HG03196 (cell line): ENCODE measurements at regions not wholly inside any gene's neighbourhood (a gene's known extent, or its start where the extent isn't known, plus 50 kb on each side); places are given as distances from the start of the nearest gene placed in this dataset.
"Not testable (repeated sequence)": the region's sequence is repeated elsewhere in the genome, so short reads cannot be mapped to it uniquely, and the experiment has no call there.

Experiments used
- ATAC-seq: cut with Tn5 transposase; IDR thresholded peaks from one replicate; pipeline ENCODE4 v1.9.1; 2021; ENCODE audit not compliant: unreplicated experiment

GRCh38 chr1:58072450-58072849 is 474.1 kb downstream of the OMA1 start:
- no peak for ATAC-seq

GRCh38 chr1:58067082-58067481 is 479.4 kb downstream of the OMA1 start:
- no peak for ATAC-seq

GRCh38 chr1:58065520-58065919 is 481.0 kb downstream of the OMA1 start:
- ATAC-seq = no peak

GRCh38 chr1:58064166-58064565 is 482.4 kb downstream of the OMA1 start:
- no peak for ATAC-seq

- no peak for ATAC-seq
These were observed 483.4 kb downstream of the OMA1 start for GRCh38 chr1:58063095-58063494.

GRCh38 chr1:58062635-58063034 is 483.9 kb downstream of the OMA1 start:
- no peak for ATAC-seq

GRCh38 chr1:58060559-58061170 is 485.9 kb downstream of the OMA1 start:
- no peak for ATAC-seq

GRCh38 chr1:58059789-58060188 is 486.7 kb downstream of the OMA1 start:
- no peak for ATAC-seq

- ATAC-seq = no peak
These were observed 488.2 kb downstream of the OMA1 start for GRCh38 chr1:58058323-58058722.

- ATAC-seq = no peak
These were observed 488.7 kb downstream of the OMA1 start for GRCh38 chr1:58057826-58058225.

GRCh38 chr1:58051187-58051586 is 495.3 kb downstream of the OMA1 start:
- ATAC-seq = not testable (repeated sequence)

- peak; percentile 61 for ATAC-seq
These were observed 499.2 kb downstream of the OMA1 start for GRCh38 chr1:58047265-58047858.

GRCh38 chr1:58045094-58045705 is 501.3 kb downstream of the OMA1 start:
- no peak for ATAC-seq

GRCh38 chr1:58041621-58042020 is 504.9 kb downstream of the OMA1 start:
- no peak for ATAC-seq

- no peak for ATAC-seq
These were observed 508.0 kb downstream of the OMA1 start for GRCh38 chr1:58038574-58038973.

- ATAC-seq = no peak
These were observed 511.0 kb downstream of the OMA1 start for GRCh38 chr1:58035523-58035922.

GRCh38 chr1:58033311-58033710 is 513.2 kb downstream of the OMA1 start:
- ATAC-seq = no peak

GRCh38 chr1:58032611-58033073 is 513.9 kb downstream of the OMA1 start:
- ATAC-seq = no peak

GRCh38 chr1:58031416-58031815 is 515.1 kb downstream of the OMA1 start:
- ATAC-seq = no peak

GRCh38 chr1:58030456-58030855 is 516.1 kb downstream of the OMA1 start:
- ATAC-seq = no peak

GRCh38 chr1:58017641-58018040 is 528.9 kb downstream of the OMA1 start:
- no peak for ATAC-seq

- ATAC-seq = no peak
These were observed 533.3 kb downstream of the OMA1 start for GRCh38 chr1:58013237-58013636.
